ENCODE measurements at regions not wholly inside any gene's neighbourhood (a gene's known extent, or its start where the extent isn't known, plus 50 kb on each side); places are given as distances from the start of the nearest gene placed in this dataset.

GRCh38 chr3:88912294-88912877 is 195.0 kb upstream of the EPHA3 start:
- TF ChIP-seq PAX5 (IDR thresholded peaks at IDR 0.05; ENCODE audit: insufficient read depth, low read length, severe bottlenecking) (no peak), POLR2A (IDR thresholded peaks at IDR 0.05; ENCODE audit: low read depth, low read length) (no peak), POLR2AphosphoS5 (IDR thresholded peaks at IDR 0.05; ENCODE audit: low read depth, low read length) (no peak), TAF1 (IDR thresholded peaks at IDR 0.05; ENCODE audit: low read depth, low read length) (no peak)

All from GM12891 (cell line).